HG03139 (cell line): ENCODE measurements at regions not wholly inside any gene's neighbourhood (a gene's known extent, or its start where the extent isn't known, plus 50 kb on each side); places are given as distances from the start of the nearest gene placed in this dataset.
A peak's percentile ranks its signal among the peaks of the same experiment; 100 is the strongest.

ENCODE experiments used
- ATAC-seq: cut with Tn5 transposase; IDR thresholded peaks from one replicate; pipeline ENCODE4 v1.9.1; 2021; ENCODE audit not compliant: unreplicated experiment

GRCh38 chr6:10248378-10248843 lies 166.5 kb downstream of the TFAP2A start:
- no peak for ATAC-seq

DNA sequence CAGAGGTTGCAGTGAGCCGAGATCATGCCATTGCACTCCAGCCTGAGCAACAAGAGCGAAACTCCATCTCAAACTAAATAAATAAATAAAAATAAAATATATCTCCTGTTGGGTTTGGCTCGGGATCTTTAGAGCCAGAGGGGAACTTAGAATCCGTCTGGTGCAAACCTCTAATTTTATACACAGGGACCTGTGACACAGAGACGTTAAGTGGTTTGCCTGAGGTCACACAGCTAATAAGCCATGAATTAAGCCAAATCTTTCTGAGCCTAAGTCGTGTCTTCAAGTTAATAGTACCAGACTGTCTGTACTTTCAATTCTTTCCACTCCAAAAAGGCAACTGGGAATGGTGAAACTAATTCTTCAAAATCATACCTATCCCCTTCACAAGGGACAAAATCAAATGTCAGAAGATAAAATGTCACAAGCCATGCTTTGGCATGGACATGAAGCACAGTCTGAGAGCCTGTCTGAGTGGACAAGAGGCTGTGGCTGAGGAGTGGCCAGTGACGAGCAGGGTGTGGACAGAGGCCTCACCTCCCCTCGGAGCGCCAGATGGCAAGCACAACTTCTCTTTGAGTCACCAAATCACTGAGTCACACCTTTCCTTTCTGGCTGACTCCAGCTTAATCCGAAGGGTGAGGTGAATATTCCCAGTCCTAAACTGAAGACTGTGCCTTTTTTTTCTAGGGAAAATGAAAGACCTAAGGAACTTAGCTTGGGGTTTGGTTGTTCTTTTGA lies 177.4 kb downstream of the TFAP2A start:
- ATAC-seq = no peak

DNA sequence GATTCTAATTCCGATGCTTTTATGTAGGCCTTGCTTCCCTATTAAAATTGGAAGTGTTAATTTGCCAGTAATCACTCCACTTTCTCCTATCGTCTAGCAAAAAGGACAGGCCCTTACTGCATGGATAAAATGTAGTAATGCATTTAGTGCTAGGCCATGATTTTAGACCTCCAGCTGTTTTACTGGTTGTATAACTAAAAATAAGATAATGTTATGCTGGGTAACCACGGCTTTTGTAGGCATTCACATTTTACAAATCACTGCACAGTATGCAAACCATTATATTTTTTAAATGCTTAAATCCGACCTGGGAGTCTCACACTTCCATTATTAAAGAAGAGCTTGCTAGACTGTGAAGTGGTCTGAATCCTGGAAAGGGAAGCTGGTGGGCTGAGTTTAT lies 179.5 kb downstream of the TFAP2A start:
- no peak for ATAC-seq

DNA sequence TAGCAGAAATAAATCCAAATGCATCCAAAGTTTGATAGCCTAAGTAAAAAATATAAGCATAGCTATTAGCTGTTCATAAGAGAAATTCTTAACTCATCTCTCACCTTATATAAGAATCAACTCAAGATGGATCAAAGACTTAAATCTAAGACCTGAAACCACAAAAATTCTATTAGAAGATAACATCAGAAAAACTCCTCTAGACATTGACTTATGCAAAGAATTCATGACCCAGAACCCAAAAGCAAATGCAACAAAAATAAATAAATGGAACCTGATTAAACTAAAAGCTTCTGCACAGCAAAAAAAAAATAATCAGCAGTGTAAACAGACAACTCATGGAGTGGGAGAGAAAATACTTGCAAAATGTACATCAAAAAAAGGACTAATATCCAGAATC lies 184.3 kb downstream of the TFAP2A start:
- no peak for ATAC-seq

DNA sequence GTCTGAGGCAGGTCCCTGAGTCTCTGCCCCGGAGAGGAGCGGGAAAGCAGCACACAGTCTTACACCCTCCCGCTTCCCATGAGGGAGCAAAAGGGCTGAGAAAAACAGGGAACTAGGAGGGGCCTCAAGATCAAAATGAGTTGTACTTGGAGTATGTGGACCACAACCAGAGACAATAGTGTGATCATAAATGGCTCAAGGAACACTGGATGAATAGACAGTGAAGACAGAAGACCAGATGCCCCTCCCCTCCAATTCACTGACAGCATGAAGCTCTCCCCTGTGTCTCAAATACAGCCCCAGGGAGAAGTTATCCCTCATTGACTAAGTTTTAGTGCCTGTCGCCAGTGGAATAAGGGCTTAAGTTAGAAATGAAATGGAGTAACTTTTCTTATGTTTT lies 191.0 kb downstream of the TFAP2A start:
- no peak for ATAC-seq

- ATAC-seq = no peak
These were observed 193.7 kb downstream of the TFAP2A start for GRCh38 chr6:10221178-10221577.

DNA sequence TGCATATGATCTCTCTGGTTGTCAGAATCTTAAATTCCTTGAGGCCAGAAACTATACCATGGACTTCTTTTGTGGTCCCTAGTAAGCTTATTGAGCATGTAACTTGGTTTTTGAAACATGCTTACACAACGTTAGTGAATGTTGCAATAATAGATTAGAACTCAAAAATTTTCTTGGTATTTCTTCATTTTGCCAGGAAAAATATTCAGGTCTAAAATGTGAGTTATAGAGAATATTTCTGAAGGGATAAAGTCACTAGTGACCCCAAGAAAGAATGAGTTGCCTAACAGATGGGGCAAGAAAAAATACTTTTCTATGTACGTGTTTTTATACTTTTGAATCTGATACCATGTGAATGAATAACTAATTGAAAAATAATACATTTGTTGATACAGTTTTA lies 195.4 kb downstream of the TFAP2A start:
- no peak for ATAC-seq

GRCh38 chr6:10217111-10217510 lies 197.8 kb downstream of the TFAP2A start:
- no peak for ATAC-seq

- ATAC-seq = no peak
These were observed 199.4 kb downstream of the TFAP2A start for GRCh38 chr6:10215326-10216110.

GRCh38 chr6:10210052-10210451 lies 204.8 kb downstream of the TFAP2A start:
- ATAC-seq = no peak

- ATAC-seq = peak; percentile 64
These were observed 209.0 kb downstream of the TFAP2A start for GRCh38 chr6:10205892-10206291.

GRCh38 chr6:10205120-10205519 lies 209.8 kb downstream of the TFAP2A start:
- ATAC-seq = no peak

GRCh38 chr6:10203651-10204050 lies 211.2 kb downstream of the TFAP2A start:
- no peak for ATAC-seq

GRCh38 chr6:10202581-10202980 lies 212.3 kb downstream of the TFAP2A start:
- no peak for ATAC-seq

- ATAC-seq = no peak
These were observed 213.0 kb downstream of the TFAP2A start for GRCh38 chr6:10201606-10202510.

- no peak for ATAC-seq
These were observed 218.8 kb downstream of the TFAP2A start for GRCh38 chr6:10196090-10196489.

GRCh38 chr6:10194816-10195672 lies 219.8 kb downstream of the TFAP2A start:
- ATAC-seq = no peak

DNA sequence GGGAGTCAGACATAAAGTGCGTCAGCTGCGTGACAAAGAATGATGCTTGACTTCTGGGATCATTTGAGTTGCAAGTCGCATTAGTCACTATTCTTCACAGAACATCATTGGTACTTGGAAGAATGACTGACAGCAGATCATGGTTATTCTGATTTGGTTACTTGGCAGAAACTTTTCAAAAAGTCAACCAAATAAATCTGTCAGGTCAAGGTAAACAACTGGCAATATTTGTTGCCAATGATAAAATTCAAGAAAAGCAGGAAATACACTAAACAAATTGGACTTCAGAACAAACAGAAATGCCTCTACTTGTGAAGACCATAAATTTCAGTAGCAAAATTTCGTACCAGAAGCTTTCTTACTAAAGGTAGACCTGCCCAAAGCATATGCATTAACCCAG lies 221.6 kb downstream of the TFAP2A start:
- no peak for ATAC-seq

DNA sequence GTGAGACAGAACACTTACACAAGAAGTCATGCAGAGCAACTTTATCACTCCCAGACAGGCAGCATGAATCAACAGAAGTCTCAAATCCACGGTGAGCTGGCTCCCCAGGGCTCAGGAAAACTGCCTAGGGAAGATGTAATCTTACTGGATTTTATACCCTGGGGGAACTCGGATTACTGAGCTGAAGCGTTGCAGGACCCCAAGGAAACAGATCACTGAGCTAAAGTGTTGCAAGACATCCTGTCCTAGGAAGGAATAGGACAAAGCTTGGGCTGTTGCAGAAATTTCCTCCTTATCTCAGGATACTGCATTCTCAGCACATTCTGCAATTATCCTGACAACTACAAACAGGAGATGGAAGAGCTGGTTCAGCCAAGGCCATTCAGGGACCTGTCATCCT lies 224.8 kb downstream of the TFAP2A start:
- no peak for ATAC-seq
